T-helper 17 cell (primary cell): ENCODE measurements at regions not wholly inside any gene's neighbourhood (a gene's known extent, or its start where the extent isn't known, plus 50 kb on each side); places are given as distances from the start of the nearest gene placed in this dataset.

ENCODE experiments used
- ATAC-seq: fragments of 150-1000 bp; cut with Tn5 transposase; 2 replicates; pipeline ENCODE4 v1.10.0; 2021; ENCODE audit warnings: mild to moderate bottlenecking, moderate library complexity
- DNase-seq, 3 donors: peaks; one replicate each; pipeline versions ENCODE4 v3.0.0 to v3.0.0-alpha.2; 2020 to 2021
- H3K9me3 ChIP-seq: one replicate; pipeline ENCODE4 v1.7.0; 2013; ENCODE audit warnings: low read length, mild to moderate bottlenecking; ENCODE audit not compliant: control insufficient read depth, poor library complexity, severe bottlenecking
- H3K27ac Mint-ChIP-seq: one replicate; pipeline ENCODE4 v1.8.0; 2022; ENCODE audit warnings: mild to moderate bottlenecking, moderate library complexity, mixed read lengths
- H3K27me3 Mint-ChIP-seq: one replicate; pipeline ENCODE4 v1.8.0; 2022; ENCODE audit warnings: mixed read lengths
- H3K36me3 Mint-ChIP-seq: one replicate; pipeline ENCODE4 v1.8.0; 2022; ENCODE audit warnings: low read depth, mixed read lengths
- H3K4me1 Mint-ChIP-seq: one replicate; pipeline ENCODE4 v1.8.0; 2022; ENCODE audit warnings: mild to moderate bottlenecking, mixed read lengths
- H3K4me3 Mint-ChIP-seq: one replicate; pipeline ENCODE4 v1.8.0; 2022; ENCODE audit warnings: mild to moderate bottlenecking, moderate library complexity, mixed read lengths

DNA sequence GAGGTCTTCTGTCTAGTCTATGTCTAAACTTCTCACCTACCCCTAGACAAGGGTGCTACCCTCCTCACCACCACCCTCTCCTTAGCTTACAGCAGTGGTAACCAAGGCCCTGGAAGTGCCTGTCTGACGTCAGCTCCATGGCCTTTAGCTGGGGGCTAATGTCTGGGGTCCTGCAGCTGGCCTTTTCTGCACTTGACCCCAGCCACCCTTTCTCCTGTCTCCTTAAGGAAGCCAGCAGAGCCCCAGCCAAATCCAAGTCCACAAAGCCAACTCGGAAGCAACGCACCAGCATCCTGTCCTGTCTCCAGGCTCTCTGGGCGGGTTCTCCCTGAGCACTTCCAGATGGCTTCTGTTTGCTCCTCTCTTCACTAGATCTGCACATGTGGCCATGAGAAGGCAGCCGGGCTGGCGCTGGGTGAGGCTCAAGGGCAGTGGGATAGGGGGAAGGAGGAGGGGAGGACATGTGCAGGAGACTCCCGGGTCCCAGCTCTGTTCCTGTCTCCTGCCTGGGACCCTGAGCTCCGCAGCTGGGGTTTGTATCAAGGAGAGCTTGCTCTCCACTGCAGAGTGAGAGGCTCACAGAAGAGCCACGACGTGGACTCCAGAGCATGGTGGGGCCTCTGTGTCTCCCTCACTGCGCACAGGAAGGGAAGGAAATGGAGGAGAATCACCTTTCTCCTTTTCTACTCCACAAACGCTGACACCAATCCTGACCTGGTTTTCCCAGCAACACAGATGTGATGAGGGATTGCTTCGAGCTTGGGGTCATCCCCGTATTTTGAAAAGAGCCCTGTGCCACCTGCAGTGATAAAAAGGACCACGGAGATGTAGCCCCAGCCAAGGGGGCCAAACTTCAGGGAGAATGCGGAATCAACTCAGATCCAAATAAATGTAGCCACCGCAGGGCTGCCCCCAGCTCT lies 204.2 kb downstream of the USP12 start:
- Mint-ChIP-seq H3K36me3 (no peaks in the 10 kb centered on the region), H3K27me3 (peaks cover 25% of the 10 kb centered on the region), H3K27ac (no peak overlapping the region), H3K4me1 (peaks cover 5% of the 10 kb centered on the region), H3K4me3 (no peak overlapping the region)
- ATAC-seq, result no peak
- H3K9me3 ChIP-seq, result no peaks in the 10 kb centered on the region
- no peak for DNase-seq

DNA sequence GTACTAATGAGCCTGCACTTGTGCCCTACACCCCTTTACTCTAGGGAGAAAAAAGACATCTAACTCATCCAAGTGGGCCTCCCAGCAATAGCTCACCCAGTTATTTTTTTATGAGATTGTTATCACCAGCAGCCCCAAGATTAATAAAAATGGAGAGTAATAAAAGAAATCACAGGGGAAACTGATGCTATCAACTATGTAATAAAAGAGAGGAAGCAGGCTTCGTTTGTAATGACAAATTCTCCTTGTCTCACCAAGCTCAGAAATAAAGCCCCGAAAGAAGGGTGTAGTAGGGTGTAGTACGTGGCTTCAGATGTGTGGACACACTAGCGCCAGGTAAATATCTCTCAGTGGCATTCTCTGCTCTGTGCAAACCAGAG lies 204.9 kb downstream of the USP12 start:
- Mint-ChIP-seq H3K4me3 (no peak overlapping the region), H3K27me3 (peaks cover 25% of the 10 kb centered on the region), H3K4me1 (no peaks in the 10 kb centered on the region), H3K36me3 (no peaks in the 10 kb centered on the region), H3K27ac (no peak overlapping the region)
- no peaks in the 10 kb centered on the region for H3K9me3 ChIP-seq
- ATAC-seq, result no peak
- no peak for DNase-seq

DNA sequence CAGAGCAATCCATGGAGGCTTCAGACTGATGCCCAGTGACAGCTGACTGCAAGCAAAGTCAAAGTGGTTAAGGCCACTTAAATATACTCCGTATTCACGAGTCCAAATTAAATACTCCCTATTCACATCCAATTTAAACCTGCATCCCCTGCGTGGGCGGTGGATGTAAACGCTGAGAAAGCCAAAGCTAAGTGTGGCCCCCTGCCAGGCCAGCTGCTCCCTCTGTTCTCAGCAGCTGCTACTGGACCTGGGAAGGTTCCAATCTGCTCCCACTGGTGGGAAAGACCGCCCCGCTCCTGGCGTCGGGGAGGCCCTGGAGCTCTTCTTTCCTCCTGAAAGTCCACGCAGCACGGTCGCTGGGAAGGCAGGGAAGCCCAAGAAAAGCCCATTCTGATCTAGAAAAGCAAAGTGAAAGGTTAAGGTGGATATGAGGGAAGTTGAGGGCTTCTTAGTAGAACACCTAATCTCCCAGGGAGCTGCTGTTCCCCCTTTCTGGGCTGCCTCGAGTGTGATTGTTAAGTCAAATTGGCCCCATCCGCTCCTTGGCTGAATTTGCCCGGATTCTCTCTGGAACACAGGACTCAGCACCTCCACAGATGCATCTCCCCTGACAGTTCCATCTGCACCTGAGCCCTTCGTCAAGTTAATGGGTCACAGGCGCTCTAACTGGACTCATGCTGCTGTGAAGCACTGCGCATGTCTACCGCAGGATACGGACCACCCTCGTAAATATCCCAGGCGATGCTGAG lies 205.5 kb downstream of the USP12 start:
- no peak for DNase-seq
- Mint-ChIP-seq H3K27ac (no peak overlapping the region), H3K36me3 (no peaks in the 10 kb centered on the region), H3K4me1 (no peaks in the 10 kb centered on the region), H3K4me3 (no peak overlapping the region), H3K27me3 (peaks cover 26% of the 10 kb centered on the region)
- no peak for ATAC-seq
- H3K9me3 ChIP-seq, result no peaks in the 10 kb centered on the region

DNA sequence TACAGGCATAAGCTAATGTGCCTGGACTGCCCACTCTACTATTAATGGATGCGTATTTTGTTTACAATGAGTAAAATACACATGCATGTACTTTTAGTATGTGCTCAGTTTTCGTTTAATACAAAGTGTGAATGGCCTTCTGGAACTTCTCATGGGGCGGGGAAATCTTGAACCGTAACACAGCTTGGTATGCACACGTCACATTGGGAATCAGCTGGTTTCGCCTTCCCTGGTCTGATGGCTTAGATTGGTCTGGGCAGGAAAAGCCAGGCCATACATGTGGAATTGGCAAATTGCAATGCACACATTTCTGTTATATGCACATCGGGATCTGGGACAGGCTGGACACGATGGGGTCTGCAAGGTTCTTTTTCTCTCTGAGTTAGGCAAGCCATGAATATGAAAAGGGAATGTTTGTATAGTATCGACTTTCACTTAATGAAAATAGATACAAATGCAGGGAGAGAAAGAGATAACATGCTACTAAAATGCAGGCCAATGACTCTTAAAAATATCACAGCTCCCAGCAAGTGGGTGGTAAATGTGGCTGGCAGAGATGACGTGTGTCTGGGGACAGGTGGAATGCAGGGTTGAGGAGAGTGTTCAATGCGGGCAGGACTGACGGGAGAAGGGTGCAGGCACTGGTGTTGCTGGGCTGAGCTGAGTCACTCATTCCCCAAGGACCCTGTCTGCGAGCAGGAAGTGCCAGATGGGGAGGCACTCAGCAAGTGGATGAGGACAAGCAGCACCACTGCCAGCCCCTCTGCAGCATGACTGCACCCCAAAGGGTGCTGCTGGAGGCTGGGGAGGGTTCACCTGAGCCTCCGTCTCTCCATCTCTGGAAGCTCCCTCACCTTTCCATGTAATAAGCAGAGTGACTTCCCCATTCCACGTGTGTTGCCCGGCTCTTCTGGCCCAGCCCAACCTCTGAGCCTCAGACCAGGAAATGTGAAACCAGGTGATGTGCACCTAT lies 204.0 kb upstream of the GPR12 start:
- no peak for DNase-seq
- H3K4me1 Mint-ChIP-seq, result no peaks in the 10 kb centered on the region
- peaks cover 40% of the 10 kb centered on the region for H3K27me3 Mint-ChIP-seq
- H3K4me3 Mint-ChIP-seq, result no peak overlapping the region
- H3K36me3 Mint-ChIP-seq, result no peaks in the 10 kb centered on the region
- H3K9me3 ChIP-seq, result no peaks in the 10 kb centered on the region
- H3K27ac Mint-ChIP-seq, result no peak overlapping the region
- ATAC-seq, result no peak

DNA sequence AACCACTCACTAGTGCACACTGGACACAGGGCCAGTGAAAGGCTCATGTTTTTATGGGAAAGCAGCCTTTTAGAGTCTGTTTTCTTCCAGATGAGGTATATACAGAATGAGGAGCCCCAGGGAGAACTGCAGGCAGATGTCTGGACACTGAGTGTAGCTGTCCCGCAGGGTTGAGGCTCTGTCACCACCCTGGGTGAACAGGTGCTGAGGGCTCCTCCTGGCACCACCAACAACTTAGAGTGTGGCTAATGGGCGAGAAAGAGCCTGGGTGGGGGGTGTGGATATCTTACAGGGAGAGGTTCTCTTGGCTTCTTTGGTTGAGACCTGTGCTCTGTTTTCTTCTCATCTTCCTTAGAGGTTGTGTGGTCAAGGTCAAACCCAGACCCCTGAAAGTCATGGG lies 202.1 kb upstream of the GPR12 start:
- no peak for ATAC-seq
- H3K4me1 Mint-ChIP-seq, result no peaks in the 10 kb centered on the region

DNA sequence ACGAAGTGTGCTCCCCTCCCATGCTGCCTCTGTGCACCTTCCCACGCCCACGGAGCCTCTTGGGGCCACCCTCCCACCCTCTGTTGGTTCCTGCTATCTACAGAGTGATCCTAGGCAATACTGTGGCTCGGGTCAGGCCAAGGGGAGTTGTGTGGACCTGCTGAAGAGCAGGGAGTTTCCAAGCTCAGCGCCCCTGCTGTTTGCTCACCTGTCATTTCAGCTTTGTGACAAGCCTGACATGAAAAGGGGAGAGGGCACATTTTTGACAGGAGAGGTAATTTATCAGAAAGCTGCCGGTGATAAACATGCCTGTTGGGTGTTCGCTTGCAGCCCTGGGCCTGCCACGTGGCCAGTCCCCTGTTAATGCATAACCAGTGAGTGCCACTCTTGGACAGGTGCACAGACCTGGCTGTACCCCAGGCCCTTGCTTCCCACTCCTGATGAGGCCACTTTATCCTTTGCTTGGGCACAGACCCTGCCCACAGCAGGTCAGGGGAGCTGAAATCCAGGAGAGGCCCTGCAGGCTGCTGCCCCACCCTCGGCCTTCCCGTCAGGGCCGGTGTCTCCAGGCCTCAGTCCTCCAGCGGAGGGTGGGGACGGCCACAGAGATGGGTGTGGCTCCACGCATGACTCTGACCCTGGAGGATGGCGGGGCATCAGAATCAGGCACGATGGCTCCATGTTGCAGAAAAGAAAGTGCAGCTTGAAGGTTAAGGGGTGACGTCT lies 201.5 kb upstream of the GPR12 start:
- no peaks in the 10 kb centered on the region for H3K9me3 ChIP-seq
- H3K4me1 Mint-ChIP-seq, result peaks cover 3% of the 10 kb centered on the region
- peaks cover 33% of the 10 kb centered on the region for H3K27me3 Mint-ChIP-seq
- no peaks in the 10 kb centered on the region for H3K36me3 Mint-ChIP-seq
- DNase-seq (no peak), ATAC-seq (no peak)
- H3K4me3 Mint-ChIP-seq, result no peak overlapping the region
- H3K27ac Mint-ChIP-seq, result no peak overlapping the region

More for the DNA sequence above, 202.1 kb upstream of the GPR12 start:
- DNase-seq, result no peak
- no peaks in the 10 kb centered on the region for H3K9me3 ChIP-seq
- Mint-ChIP-seq H3K27ac (no peak overlapping the region), H3K27me3 (peaks cover 36% of the 10 kb centered on the region), H3K4me3 (no peak overlapping the region), H3K36me3 (no peaks in the 10 kb centered on the region)

DNA sequence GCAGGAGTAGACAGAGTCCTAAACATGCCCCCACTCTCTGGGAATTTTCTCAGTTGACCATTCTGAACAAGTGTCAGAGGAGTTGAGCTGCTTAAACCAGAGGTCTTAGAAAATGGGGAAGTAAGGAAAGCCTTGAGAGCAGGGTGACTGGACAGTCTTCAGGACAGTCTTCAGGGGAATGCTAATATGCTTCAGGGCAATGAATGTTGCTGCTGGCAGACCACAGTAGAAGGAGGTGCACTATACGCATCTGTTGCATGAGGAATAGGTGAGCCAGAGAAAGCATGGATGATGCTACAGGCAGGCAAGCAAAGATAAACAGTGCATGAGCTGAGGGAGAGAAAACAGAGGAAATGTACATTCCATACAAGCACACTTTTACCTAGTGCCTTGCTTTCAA lies 196.6 kb upstream of the GPR12 start:
- DNase-seq (no peak), ATAC-seq (no peak)
- Mint-ChIP-seq H3K27me3 (peaks cover 37% of the 10 kb centered on the region), H3K36me3 (no peaks in the 10 kb centered on the region), H3K27ac (no peak overlapping the region), H3K4me3 (no peak overlapping the region), H3K4me1 (peaks cover 3% of the 10 kb centered on the region)
- no peaks in the 10 kb centered on the region for H3K9me3 ChIP-seq

DNA sequence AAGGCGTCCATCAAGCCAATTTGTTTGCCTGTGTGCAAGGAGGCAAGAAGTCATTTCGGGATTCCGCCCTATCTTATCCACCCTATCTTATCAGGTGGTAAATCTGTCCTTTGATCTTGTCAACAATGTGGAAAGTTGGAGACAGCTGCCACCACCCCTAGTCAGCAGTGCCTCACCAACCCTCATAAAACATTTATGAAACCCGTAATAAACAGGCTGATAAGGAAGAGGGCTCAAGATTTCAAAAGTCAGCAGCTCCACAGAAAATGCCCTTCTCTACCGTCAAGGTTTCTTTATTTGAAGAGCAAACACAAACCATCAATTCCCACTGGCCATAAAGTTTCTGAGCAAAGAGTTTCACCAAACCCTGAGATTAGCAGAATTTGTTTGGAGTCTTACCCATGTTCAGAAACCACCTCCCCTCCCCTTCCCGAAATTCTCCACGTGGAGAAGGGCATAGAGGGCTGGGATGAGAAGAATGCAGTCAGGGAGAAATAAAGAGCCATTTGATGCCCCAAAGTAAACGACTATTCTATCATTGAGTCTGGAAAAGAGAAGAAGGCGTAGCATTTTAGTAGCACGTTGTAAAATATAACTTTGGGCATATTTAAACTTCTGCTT lies 196.0 kb upstream of the GPR12 start:
- Mint-ChIP-seq H3K27ac (no peak overlapping the region), H3K36me3 (no peaks in the 10 kb centered on the region), H3K27me3 (peaks cover 37% of the 10 kb centered on the region), H3K4me1 (peaks cover 3% of the 10 kb centered on the region), H3K4me3 (no peak overlapping the region)
- ATAC-seq, result no peak
- no peak for DNase-seq
- no peaks in the 10 kb centered on the region for H3K9me3 ChIP-seq

DNA sequence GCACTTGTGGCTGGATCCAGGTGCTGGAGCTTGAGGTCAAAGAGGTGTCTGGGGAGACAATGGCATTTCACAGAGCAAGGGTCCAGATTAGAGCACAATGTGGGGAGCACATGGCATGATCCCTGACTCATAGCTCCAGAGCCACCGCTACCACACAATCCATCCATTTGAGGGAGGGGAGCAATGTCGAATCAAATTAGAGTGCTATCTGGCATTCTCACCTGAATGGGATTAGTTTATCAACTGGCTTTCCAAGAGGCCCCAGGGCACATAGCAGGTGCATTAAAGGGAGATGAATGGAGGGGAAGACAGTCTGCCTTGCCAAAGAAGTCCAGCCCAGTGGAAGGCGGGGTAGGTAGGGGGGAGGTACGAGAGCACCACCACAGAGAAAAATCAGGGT lies 194.4 kb upstream of the GPR12 start:
- Mint-ChIP-seq H3K4me1 (peaks cover 3% of the 10 kb centered on the region), H3K4me3 (no peak overlapping the region), H3K36me3 (no peaks in the 10 kb centered on the region), H3K27ac (no peak overlapping the region), H3K27me3 (peaks cover 25% of the 10 kb centered on the region)
- DNase-seq (no peak), ATAC-seq (no peak)
- H3K9me3 ChIP-seq, result no peaks in the 10 kb centered on the region

DNA sequence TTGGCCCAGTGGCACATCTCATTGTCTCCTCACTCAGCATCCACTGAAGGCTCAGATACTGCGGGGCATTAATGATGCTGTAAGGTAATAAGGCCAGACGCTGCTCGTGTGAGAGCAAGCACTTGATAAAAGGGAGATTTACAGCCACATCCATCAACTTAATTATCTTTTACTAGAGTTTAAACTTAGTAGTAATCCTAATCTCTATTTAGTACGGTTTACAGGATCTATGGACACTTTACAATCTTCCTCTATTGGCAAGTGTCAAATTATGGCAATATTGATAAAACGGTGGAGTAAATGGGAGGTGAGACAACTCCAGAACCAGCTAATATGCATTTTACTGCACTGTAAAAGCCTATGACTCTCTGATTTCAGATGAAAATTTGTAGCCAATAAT lies 192.7 kb upstream of the GPR12 start:
- Mint-ChIP-seq H3K27me3 (peaks cover 23% of the 10 kb centered on the region), H3K4me1 (peaks cover 3% of the 10 kb centered on the region), H3K27ac (no peak overlapping the region)

DNA sequence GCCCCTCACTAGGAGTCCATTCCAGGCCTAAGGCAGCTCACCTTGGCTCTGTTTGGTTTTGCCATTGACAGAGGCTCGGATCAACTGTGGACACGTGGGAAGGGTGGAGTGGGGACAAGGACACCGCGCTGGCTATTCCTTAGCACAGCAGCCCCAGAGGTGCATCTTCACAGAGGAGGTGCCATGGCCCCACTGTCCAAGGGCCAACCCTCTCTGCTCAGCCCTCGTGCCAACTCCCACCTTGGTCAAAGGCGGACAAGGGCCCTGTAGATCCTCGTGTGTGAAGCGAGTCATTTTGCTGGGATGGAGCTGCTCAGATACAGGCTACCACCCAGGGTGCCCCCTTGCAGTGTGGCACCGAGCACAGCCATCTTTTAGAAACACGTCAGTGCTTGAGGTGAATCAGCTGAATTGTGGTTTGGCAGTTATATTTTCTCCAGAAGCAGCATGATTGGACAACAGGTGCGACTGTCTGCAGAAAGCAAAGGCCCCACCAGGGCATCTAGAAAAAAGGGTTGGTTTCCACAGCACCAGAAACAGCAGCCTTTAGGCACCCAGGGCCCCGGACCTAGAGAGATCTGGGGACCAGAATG lies 192.1 kb upstream of the GPR12 start:
- no peaks in the 10 kb centered on the region for H3K36me3 Mint-ChIP-seq
- peaks cover 23% of the 10 kb centered on the region for H3K27me3 Mint-ChIP-seq
- no peak overlapping the region for H3K4me3 Mint-ChIP-seq
- ATAC-seq (no peak), DNase-seq (no peak)
- no peaks in the 10 kb centered on the region for H3K9me3 ChIP-seq
- H3K27ac Mint-ChIP-seq, result no peak overlapping the region
- H3K4me1 Mint-ChIP-seq, result peaks cover 3% of the 10 kb centered on the region

More for the DNA sequence above, 192.7 kb upstream of the GPR12 start:
- DNase-seq (no peak), ATAC-seq (no peak)
- no peak overlapping the region for H3K4me3 Mint-ChIP-seq
- H3K36me3 Mint-ChIP-seq, result no peaks in the 10 kb centered on the region
- H3K9me3 ChIP-seq, result no peaks in the 10 kb centered on the region
